ACHN (cell line): ENCODE measurements at regions not wholly inside any gene's neighbourhood (a gene's known extent, or its start where the extent isn't known, plus 50 kb on each side); places are given as distances from the start of the nearest gene placed in this dataset.

Source experiments
- DNase-seq: peaks from one replicate; pipeline ENCODE4 v3.0.0-alpha.2; 2015
- in situ Hi-C: cut with HindIII; loops from 2 replicates; pipeline ENCODE4 v1.10.0; 2017; ENCODE audit warnings: low sequenced_read_pairs, low pct_ligation_motif_present, low pct_unique_long_range_greater_than_20kb

DNA sequence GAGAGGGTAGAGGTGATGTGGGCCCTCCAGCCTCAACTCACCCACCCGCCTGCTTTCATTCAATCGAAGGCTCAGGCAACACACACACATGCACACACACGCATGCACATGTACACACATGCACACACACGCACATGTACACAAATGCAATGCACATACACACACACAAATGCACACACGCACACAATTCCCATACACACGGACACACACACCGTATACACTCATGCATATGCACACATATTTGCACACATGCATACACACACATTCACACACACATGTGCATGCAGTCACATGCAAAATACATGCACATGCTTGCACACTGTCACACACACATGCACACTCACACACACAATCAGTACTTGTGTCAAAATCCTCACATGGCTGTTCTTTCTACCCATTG lies 55.9 kb upstream of the SPACA7 start:
- DNase-seq, result no peak
- in situ Hi-C loops, result no loop called here

DNA sequence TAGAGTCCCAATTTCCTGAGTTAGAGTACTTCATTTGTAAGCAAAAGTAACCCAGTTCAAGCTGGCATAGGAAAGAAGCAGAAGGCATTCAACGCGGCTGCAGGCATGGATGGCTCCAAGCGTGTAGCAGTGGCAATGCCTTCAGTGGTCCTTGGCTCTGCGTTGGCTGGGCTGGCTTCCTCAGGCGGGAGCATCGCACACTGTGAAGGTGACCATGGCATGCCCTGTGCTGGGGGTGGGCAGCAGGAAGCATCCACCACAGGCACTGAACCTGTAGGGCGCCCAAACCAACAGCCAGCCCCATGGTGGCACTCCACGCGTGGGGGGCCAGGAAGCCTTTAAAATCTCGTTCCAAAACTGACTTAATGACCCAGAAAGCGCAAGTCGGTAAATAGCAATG lies 53.6 kb upstream of the SPACA7 start:
- in situ Hi-C loops, result no loop called here
- no peak for DNase-seq

DNA sequence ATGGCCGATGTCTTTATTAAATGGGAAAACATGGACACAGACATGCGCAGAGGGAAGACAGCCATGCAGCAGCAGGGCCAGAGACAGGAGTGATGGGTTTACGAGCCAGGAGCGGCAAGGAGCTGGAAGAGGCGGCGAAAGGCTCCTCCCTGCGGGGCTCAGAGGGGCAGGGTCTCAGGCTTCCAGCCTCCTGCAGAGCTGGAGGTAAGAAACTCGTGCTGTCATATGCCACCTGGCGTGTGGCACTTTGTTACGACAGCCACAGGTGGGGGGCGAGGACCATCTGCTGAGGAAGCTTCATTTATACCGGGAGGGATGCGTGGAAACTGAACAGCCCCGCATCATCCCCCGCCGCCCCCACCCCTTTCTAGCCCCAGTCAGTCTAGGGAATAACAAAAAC lies 52.0 kb upstream of the SPACA7 start:
- in situ Hi-C loops, result no loop called here

DNA sequence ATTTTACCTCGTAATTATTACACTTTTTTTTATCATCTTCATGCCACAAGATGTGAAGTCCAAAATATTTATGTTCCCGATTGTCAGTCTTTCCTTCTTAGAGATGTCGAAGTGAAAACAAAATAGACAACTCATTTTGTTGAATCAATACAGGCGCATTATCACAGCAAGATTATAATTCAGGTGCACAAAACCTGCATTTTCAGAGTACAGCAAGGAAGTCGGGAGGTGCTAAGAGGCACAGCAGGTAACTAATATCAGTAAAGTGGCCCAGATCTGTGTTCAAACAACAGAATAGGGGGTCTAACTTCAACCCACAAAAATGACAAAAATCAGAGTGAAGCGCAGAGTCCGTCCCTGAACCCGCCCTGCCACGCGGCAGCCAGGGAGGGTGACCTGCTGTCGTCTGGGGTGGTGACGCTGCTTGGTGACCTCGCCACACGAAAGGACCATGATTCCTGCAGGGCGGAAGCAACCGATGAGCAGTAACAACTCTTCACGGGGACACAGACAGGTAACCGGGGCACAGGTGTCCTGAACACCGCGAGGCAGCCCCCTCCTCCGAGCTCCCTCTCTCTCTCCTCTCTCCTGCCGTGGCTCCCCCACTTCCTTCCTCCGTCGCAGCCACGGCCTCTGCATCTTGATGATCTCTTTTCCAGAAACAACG lies 50.9 kb upstream of the SPACA7 start:
- no peak for DNase-seq
- in situ Hi-C loops, result no loop called here

More for the DNA sequence above, 52.0 kb upstream of the SPACA7 start:
- DNase-seq, result no peak

DNA sequence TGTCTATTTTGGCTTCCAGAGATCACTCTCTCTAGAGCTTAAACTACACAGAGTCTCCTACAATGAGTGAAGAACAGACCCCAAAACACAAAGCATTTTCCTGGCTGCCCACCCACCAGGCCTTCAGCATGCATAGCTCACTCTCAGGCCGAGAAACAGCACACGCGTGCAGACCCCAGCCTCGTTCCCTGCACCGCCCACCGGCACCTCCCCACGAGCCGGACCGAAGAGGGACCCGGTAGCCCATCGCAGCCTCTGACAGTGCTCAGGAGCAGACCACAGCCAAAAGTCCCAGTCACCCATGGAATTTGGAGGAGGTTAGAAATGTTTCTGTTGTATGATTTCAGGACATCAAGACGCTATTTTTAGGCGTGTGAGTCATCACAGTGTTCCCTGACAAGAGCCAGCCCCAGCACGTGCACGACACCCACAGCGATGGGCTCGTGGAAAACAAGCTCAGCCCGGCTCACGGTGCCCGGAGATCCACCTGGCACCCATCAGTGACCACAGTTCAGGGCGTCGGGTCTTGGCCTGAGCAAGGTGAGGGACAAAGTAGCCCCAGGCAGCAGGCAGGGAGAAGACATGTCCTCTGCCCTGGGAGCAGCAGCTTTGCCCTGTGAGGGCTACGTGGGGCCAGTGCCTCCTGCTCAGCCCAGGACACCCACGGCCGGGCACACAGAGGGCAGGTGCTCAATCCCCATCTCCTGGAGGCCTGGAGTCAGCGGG lies 50.1 kb upstream of the SPACA7 start:
- in situ Hi-C loops, result no loop called here
- DNase-seq, result no peak
